Natural killer cell (primary cell): ENCODE measurements at regions not wholly inside any gene's neighbourhood (a gene's known extent, or its start where the extent isn't known, plus 50 kb on each side); places are given as distances from the start of the nearest gene placed in this dataset.

Experiments used
- ATAC-seq, 3 donors: fragments of 150-1000 bp in 2 of 3; fragments of 200-7000 bp in 1 of 3; cut with Tn5 transposase; 1 replicate in 1 of 3; 2 replicates in 2 of 3; pipeline ENCODE4 v1.10.0; 2021; ENCODE audit warnings: mild to moderate bottlenecking in 2 of 3, moderate library complexity in 2 of 3
- DNase-seq, 2 donors: peaks; one replicate each; pipeline versions ENCODE4 v3.0.0 to v3.0.0-alpha.2; 2013 to 2021; ENCODE audit warnings: mixed read lengths in 1 of 2
- H3K27ac ChIP-seq: one replicate; pipeline ENCODE4 v1.5.1; 2013; ENCODE audit warnings: mild to moderate bottlenecking, low read length
- H3K27me3 ChIP-seq: one replicate; pipeline ENCODE4 v1.6.1; 2013; ENCODE audit warnings: low read length; ENCODE audit not compliant: control insufficient read depth, insufficient read depth
- H3K36me3 ChIP-seq: one replicate; pipeline ENCODE4 v1.6.1; 2013; ENCODE audit warnings: low read length; ENCODE audit not compliant: control insufficient read depth, insufficient read depth
- H3K4me1 ChIP-seq: one replicate; pipeline ENCODE4 v1.6.1; 2013; ENCODE audit warnings: low read length; ENCODE audit not compliant: control insufficient read depth, insufficient read depth
- H3K4me3 ChIP-seq: one replicate; pipeline ENCODE4 v1.5.1; 2013; ENCODE audit warnings: low read length
- H3K9me3 ChIP-seq: one replicate; pipeline ENCODE4 v1.6.1; 2013; ENCODE audit warnings: low read length; ENCODE audit not compliant: control insufficient read depth, insufficient read depth
- H3K27ac Mint-ChIP-seq, 2 donors: one replicate each; pipeline ENCODE4 v1.8.0; 2022; ENCODE audit warnings: mild to moderate bottlenecking in 2 of 2, mixed read lengths in 2 of 2, moderate library complexity in 1 of 2
- H3K27me3 Mint-ChIP-seq, 2 donors: one replicate each; pipeline ENCODE4 v1.8.0; 2022; ENCODE audit warnings: low read depth in 2 of 2, mixed read lengths in 2 of 2
- H3K36me3 Mint-ChIP-seq: one replicate; pipeline ENCODE4 v1.8.0; 2022; ENCODE audit warnings: mixed read lengths
- H3K4me1 Mint-ChIP-seq, 2 donors: one replicate each; pipeline ENCODE4 v1.8.0; 2022; ENCODE audit warnings: mixed read lengths in 2 of 2
- H3K4me3 Mint-ChIP-seq: one replicate; pipeline ENCODE4 v1.8.0; 2022; ENCODE audit warnings: mild to moderate bottlenecking, moderate library complexity, mixed read lengths
- H3K9me3 Mint-ChIP-seq, 2 donors: one replicate each; pipeline ENCODE4 v1.8.0; 2022; ENCODE audit warnings: mixed read lengths in 2 of 2
- CTCF ChIP-seq: fragments of 200-600 bp; IDR thresholded peaks from one replicate; pipeline ENCODE4 v1.8.0; 2022; ENCODE audit warnings: antibody characterized with exemption
- WGBS: methylation state at CpG from one replicate; pipeline ENCODE4 v1.1.7; 2013; ENCODE audit warnings: missing lambda C conversion rate; ENCODE audit not compliant: insufficient coverage; 5-methylcytosine and 5-hydroxymethylcytosine counted together
- intact Hi-C: fragments of 100-400 bp; cut with micrococcal nuclease; formaldehyde crosslinking; loops from one replicate; pipeline ENCODE4 v1.14.2; 2022

DNA sequence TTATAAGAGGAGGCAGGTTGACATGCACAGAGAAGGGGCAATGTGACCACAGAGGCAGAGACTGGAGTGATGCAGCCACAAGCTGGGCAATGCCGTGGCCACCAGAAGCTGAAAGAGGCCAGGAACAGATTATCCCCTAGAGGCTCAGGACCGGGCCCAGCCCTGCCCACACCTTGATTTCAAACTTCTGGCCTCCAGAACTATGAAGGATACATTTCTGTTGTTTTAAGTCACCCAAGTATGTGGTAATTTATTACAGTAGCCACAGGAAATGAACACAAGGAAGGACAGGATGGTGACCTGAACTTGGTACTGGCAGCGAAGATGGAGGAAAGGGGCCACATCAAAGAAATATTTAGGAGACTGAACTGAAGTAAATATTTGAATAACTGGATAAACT lies 66.8 kb upstream of the RIOK3 start:
- Histone ChIP-seq H3K4me3 (no peak overlapping the region), H3K9me3 (no peaks in the 10 kb centered on the region), H3K27ac (no peak overlapping the region), H3K4me1 (peaks cover 17% of the 10 kb centered on the region), H3K36me3 (peaks cover 3% of the 10 kb centered on the region), H3K27me3 (no peaks in the 10 kb centered on the region)
- Mint-ChIP-seq H3K27ac (no peak overlapping the region), H3K4me3 (no peak overlapping the region), H3K27me3 (no peaks in the 10 kb centered on the region), H3K9me3 (no peaks in the 10 kb centered on the region), H3K36me3 (no peaks in the 10 kb centered on the region), H3K4me1 (peaks cover 19 to 26% of the 10 kb centered on the region in 2 donors)
- 82% methylated on average over 3 of the region's 3 CpGs for WGBS
- DNase-seq (no peak), ATAC-seq (no peak)
- intact Hi-C loops: no loop called here
- no peak for TF ChIP-seq CTCF

- Mint-ChIP-seq H3K27ac (no peak overlapping the region), H3K4me3 (no peak overlapping the region), H3K4me1 (peaks cover 19 to 26% of the 10 kb centered on the region in 2 donors), H3K9me3 (no peaks in the 10 kb centered on the region), H3K36me3 (no peaks in the 10 kb centered on the region), H3K27me3 (no peaks in the 10 kb centered on the region)
- H3K9me3 ChIP-seq: no peaks in the 10 kb centered on the region
- H3K27me3 ChIP-seq: no peaks in the 10 kb centered on the region
- no peak for DNase-seq
- H3K27ac ChIP-seq: no peak overlapping the region
- peaks cover 17% of the 10 kb centered on the region for H3K4me1 ChIP-seq
- H3K4me3 ChIP-seq: no peak overlapping the region
- ATAC-seq: no peak
- peaks cover 3% of the 10 kb centered on the region for H3K36me3 ChIP-seq
- WGBS: 93% methylated on average over 4 of the region's 4 CpGs
- intact Hi-C loops: no loop called here
- TF ChIP-seq CTCF: no peak
Observed at GRCh38 chr18:23387265-23387664, 65.8 kb upstream of the RIOK3 start.

DNA sequence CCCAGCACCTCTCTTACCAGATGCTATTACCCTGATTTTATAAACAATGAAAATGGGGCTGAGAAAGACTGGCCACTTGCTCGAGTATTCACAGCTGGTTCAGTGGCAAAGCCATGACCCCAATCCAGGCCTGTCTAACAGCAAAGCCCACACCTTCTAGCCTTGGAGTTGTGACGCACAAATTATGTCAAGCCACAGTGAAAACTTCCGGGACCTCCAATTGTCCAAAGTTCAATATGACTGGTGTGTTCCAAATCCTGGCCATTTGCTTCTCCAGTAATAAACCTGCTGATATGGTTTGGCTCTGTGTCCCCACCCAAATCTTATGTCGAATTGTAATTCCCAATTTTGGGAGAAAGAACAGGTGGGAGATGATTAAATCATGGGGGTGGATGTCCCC lies 64.7 kb upstream of the RIOK3 start:
- Mint-ChIP-seq H3K36me3 (no peaks in the 10 kb centered on the region), H3K9me3 (no peaks in the 10 kb centered on the region), H3K27ac (no peak overlapping the region), H3K4me1 (peaks cover 24 to 26% of the 10 kb centered on the region in 2 donors), H3K4me3 (no peak overlapping the region), H3K27me3 (no peaks in the 10 kb centered on the region)
- Histone ChIP-seq H3K4me1 (peaks cover 17% of the 10 kb centered on the region), H3K36me3 (peaks cover 3% of the 10 kb centered on the region), H3K9me3 (no peaks in the 10 kb centered on the region), H3K4me3 (no peak overlapping the region), H3K27me3 (no peaks in the 10 kb centered on the region), H3K27ac (no peak overlapping the region)
- WGBS: 95% methylated on average over 4 of the region's 4 CpGs
- intact Hi-C loops: no loop called here
- TF ChIP-seq CTCF: no peak
- ATAC-seq (no peak), DNase-seq (no peak)

- ATAC-seq (no peak), DNase-seq (no peak)
- H3K9me3 Mint-ChIP-seq: no peaks in the 10 kb centered on the region
- no peaks in the 10 kb centered on the region for H3K9me3 ChIP-seq
- H3K4me1 Mint-ChIP-seq: peaks cover 11 to 17% of the 10 kb centered on the region in 2 donors
- H3K36me3 Mint-ChIP-seq: no peaks in the 10 kb centered on the region
- no peak overlapping the region for H3K27ac Mint-ChIP-seq
- no peak overlapping the region for H3K4me3 ChIP-seq
- no peak overlapping the region for H3K27ac ChIP-seq
- WGBS: 100% methylated on average over 2 of the region's 3 CpGs
- no peak overlapping the region for H3K4me3 Mint-ChIP-seq
- H3K4me1 ChIP-seq: peaks cover 3% of the 10 kb centered on the region
- H3K36me3 ChIP-seq: no peaks in the 10 kb centered on the region
- H3K27me3 Mint-ChIP-seq: no peaks in the 10 kb centered on the region
- no peak for TF ChIP-seq CTCF
- intact Hi-C loops: no loop called here
- H3K27me3 ChIP-seq: no peaks in the 10 kb centered on the region
Observed at GRCh38 chr18:23391156-23391555, 61.9 kb upstream of the RIOK3 start.
